RPMI8226 (cell line): ENCODE measurements at regions not wholly inside any gene's neighbourhood (a gene's known extent, or its start where the extent isn't known, plus 50 kb on each side); places are given as distances from the start of the nearest gene placed in this dataset.
"Not testable (repeated sequence)": the region's sequence is repeated elsewhere in the genome, so short reads cannot be mapped to it uniquely, and the experiment has no call there.

Experiments used
- DNase-seq: peaks from one replicate; pipeline ENCODE4 v3.0.0-alpha.2; 2015

DNA sequence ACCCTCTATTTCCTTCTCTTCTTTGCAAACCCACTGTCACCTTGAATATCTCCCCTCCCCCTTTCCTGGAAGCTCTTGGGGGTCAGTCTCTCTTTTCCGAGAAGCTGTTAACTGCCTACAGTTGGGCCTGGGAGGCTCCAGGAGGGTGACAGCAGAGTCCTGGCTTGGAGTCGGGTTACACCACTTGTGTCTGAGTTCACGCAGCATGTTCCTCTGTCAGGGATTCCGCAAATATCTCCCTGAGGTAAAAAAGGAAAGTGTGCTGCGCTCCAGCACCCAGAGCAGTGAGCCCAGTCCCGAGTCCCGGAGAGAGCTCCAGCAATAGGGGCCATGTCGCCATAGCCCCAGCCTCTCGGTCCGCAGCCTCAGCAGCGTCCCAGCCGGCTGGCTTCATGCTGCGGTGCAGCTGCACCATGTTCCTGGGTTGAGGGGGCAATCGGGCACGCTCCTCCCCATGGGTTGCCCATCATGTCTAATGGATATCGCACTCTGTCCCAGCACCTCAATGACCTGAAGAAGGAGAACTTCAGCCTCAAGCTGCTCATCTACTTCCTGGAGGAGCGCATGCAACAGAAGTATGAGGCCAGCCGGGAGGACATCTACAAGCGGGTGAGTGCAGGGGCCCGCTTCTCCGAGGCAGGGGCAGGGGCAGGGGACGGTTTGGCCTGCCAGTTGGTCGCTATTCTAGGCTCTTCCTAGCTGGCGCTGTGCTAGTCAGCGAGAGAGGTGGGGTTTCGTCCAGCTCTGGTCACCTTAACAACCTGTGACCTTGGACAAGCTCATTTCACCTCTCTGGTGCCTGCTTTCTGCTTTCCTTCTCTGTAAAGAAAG lies 101.3 kb upstream of the SEC22B start:
- not testable (repeated sequence) for DNase-seq

GRCh38 chr1:120276710-120277109 lies 100.4 kb upstream of the SEC22B start:
- DNase-seq = not testable (repeated sequence)

DNA sequence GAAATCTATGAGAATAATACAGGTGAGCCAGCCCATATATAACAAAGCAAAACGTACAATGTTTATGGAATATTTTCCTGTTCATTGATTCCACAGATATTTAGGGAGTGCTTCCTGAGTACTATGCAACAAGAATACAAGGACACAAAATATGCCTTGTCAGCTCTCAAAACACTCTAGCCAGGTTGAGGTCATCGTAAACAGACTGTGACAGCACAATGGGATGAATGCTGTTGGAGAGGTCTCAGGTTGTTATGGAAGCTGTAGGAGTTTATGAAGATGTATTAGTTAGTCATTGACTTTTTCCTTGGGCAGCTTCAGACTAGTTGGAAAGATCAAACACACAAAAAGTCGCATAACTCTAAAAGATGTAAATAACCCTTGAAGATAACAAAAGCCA lies 98.1 kb upstream of the SEC22B start:
- not testable (repeated sequence) for DNase-seq

GRCh38 chr1:120273363-120273762 lies 97.0 kb upstream of the SEC22B start:
- not testable (repeated sequence) for DNase-seq

- DNase-seq = not testable (repeated sequence)
Measured at GRCh38 chr1:120272242-120272641, 95.9 kb upstream of the SEC22B start.

- DNase-seq = not testable (repeated sequence)
Measured at GRCh38 chr1:120271561-120272221, 95.4 kb upstream of the SEC22B start.

DNA sequence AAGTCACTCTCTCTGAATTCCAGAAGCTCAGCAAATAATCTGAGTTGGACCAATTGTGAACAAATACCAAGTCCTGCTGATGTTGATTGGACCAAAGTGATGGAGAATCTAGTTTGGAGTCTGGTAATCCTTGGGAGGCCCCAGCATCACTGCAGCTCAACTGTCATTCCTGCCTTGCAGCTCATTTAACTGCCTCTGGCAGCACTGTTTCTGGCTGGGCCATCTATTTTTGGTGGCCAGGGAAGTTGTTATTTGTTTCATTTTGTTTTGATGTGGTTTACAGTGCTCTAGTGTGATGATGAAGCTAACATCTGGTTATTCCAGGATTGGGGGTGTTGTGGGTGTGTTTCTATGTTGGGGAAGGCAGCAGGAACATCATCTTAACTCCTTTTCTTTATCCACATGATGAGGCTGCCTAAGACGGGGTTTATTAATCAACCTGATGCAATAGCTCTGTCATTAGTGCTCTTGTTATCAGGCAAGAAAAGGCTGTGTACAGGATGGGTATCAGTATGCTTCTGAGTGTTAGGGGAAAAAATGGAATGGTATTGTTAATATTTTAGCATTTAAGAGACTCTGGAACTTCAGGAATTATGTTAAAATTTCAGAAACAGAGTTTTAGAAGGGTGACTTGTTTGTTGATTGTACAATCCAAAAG lies 91.7 kb upstream of the SEC22B start:
- not testable (repeated sequence) for DNase-seq

DNA sequence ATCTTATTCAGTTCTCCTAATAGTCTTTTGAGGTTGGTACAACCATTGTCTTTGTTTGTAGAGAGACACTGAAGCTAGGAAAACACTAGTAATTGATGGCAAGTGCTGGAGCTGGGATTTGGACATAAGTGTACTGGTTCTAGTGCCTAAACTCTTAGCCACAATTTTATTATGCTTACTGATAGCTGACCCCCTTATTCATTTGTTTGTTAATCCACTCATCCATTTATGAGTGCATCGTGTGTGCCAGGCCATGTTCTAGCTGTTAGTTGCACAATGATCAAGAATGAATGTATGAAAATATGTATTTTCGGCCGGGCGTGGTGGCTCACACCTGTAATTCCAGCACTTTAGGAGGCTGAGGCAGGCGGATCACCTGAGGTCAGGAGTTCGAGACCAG lies 88.2 kb upstream of the SEC22B start:
- DNase-seq = not testable (repeated sequence)

GRCh38 chr1:120262791-120263751 lies 86.8 kb upstream of the SEC22B start:
- DNase-seq = not testable (repeated sequence)

- DNase-seq = not testable (repeated sequence)
Measured at GRCh38 chr1:120257778-120258105, 81.4 kb upstream of the SEC22B start.

DNA sequence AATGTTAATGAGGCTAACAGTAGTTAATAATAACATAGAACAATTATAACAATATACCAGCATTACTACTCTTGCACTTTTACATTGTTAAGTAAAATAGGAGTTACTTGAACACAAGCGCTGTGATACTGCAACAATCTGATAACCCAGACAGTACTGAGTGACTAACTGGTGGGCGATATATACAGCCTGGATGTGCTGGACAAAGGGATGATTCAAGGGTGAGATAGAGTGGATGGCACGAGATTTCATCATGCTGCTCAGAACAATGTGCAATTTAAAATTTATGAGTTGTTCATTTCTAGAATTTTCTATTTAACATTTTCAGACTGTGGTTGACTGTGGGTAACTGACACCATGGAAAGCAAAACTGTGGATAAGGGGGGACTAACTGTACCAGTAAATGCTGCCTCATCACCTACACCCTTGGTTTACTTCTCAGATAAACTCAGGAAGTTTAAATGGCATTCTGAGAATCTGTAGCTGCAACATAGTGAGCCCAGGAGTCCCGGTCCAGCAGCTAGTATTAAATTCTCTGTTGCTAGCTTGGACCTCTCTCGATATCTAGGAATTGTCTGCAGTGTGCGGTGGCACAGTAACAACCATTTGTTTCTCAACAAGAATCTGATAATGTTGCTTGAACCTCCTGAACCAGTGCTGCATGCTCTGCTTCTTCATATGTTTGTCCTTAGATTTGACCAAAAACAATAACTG lies 80.9 kb upstream of the SEC22B start:
- DNase-seq = not testable (repeated sequence)

DNA sequence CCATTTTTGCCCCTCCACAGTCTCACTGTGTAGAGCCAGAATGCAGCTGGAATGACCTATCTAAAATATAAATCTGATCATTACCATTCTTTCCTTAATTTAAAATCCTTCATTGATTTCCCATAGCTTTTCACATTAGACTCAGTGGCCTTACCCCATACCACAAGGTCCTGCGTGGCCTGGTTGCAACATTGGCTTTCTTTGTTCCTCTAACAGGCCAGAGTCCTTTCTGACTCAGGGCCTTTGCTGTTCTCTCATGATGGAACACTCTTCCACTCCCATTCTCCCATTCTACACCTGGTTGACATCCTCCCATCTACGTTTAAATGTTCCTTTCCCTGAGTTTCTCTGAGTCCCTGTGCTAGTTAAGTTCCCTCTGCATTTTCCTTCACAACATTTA lies 74.4 kb upstream of the SEC22B start:
- not testable (repeated sequence) for DNase-seq

GRCh38 chr1:120248726-120249427 lies 72.6 kb upstream of the SEC22B start:
- DNase-seq = not testable (repeated sequence)

GRCh38 chr1:120248203-120248602 lies 71.9 kb upstream of the SEC22B start:
- DNase-seq = not testable (repeated sequence)

- DNase-seq = not testable (repeated sequence)
Measured at GRCh38 chr1:120243867-120244266, 67.5 kb upstream of the SEC22B start.

DNA sequence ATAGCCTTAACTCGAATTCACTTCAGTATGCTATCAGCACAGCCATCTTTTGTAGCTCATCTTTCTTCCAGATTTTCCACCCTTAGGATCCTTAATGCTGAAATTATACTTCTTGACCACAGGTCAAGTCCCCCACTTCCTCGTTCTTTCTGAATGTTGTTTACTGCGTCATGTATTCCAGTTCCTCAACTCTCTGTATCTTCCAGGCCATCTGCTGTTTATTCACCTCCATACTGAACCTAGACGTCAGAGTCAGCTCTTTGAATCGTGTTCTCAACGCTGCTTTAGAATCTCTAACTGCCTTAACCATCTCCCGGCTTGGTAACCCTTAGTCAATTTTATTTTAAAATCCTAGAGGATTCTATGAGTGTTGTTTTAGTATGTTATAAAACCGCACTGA lies 66.3 kb upstream of the SEC22B start:
- DNase-seq = not testable (repeated sequence)

- not testable (repeated sequence) for DNase-seq
Measured at GRCh38 chr1:120241868-120242267, 65.5 kb upstream of the SEC22B start.

DNA sequence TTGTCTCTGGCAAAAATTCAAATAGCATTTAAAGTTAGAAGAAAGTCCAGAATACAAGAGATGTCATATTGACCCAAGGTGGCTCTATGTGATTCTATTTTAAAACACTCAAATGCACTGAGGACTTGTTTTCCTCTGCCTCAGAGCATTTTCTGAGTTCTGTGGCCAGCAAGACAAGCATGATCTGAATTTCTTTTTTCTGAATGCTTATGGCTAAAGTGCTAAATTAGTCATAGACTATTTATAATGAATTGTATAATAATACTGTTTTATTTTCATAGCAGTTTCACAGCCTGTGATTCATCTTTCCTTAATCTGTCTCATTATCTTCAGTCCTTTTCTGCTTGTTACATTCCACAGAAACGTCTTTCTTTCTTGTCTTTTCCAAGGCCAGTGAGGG lies 63.9 kb upstream of the SEC22B start:
- DNase-seq = not testable (repeated sequence)

DNA sequence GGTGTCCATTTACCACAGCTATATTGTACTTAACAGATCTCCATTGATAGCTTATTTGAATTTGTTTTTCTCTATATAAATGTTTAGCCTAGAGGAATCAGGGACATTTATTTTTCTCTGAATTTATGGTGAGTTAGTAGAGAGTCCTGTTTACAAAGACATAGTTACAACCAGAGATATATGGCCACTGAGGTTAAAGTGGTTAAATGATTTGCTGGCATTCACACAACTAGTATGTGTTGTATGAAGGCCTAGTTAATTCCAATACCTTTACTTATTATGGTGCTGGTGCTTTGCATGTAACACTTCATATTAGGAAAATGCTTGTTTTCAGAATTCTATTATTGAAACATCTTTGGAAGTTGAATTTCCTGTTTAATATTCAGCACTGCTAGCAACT lies 63.0 kb upstream of the SEC22B start:
- DNase-seq = not testable (repeated sequence)

DNA sequence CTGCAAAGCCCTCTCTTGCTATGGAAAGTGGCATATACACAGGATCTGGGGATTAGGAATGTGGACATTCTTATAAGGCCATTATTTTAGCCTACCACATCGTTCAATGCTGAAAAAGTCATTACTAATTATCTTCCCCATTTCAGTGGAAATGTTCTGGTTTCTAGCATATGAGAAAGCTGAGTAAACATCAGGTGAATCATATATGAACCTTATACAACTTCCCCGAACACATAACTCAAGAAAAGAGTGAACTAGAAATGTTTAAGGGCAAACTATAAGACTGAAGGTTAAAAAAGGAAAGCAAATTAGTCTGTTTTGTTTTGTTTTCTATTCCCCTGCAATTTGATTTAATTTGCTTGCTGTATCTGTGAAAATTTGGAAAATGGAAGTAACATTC lies 62.5 kb upstream of the SEC22B start:
- not testable (repeated sequence) for DNase-seq

DNA sequence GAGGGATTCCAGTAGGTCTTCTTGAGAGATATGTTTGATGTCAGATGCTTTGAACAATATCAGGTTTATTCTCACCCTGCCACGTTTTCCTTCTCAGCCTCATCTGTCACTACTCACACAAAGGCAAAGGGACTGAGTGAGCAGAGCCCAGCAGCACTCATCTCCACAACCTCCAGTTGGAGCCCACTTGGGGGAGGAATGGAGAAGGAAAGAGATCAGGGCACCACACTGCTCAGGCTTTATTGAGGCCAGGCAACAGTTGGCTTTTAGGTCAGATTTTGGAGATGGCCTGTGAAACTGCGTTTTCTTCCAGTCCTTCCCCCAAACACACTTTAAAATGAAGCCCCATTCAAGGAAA lies 57.3 kb upstream of the SEC22B start:
- not testable (repeated sequence) for DNase-seq
